AG10803 (cell line): ENCODE measurements at regions not wholly inside any gene's neighbourhood (a gene's known extent, or its start where the extent isn't known, plus 50 kb on each side); places are given as distances from the start of the nearest gene placed in this dataset.

Experiments
- DNase-seq: peaks from one replicate; pipeline ENCODE4 v3.0.0; 2010; ENCODE audit warnings: low read depth
- H3K4me3 ChIP-seq: 2 replicates; pipeline ENCODE4 v1.5.1; 2011; ENCODE audit warnings: mild to moderate bottlenecking, low read length, control low read depth
- CTCF ChIP-seq: conservative IDR thresholded peaks from 2 replicates; pipeline ENCODE4 v1.5.1; 2011; ENCODE audit warnings: mild to moderate bottlenecking, low read length, control low read depth, inconsistent platforms

GRCh38 chr5:26681861-26682260 is 356.5 kb downstream of the CDH9 start:
- no peak overlapping the region for H3K4me3 ChIP-seq
- TF ChIP-seq CTCF: no peak
- no peak for DNase-seq

- TF ChIP-seq CTCF: no peak
- DNase-seq: no peak
- H3K4me3 ChIP-seq: no peak overlapping the region
These were observed 363.5 kb downstream of the CDH9 start for GRCh38 chr5:26674846-26675245.

GRCh38 chr5:26669523-26669922 is 368.9 kb downstream of the CDH9 start:
- H3K4me3 ChIP-seq: no peak overlapping the region
- no peak for DNase-seq
- no peak for TF ChIP-seq CTCF

- no peak for TF ChIP-seq CTCF
- DNase-seq: no peak
These were observed 369.4 kb downstream of the CDH9 start for GRCh38 chr5:26669031-26669430.

GRCh38 chr5:26666371-26666770 is 372.0 kb downstream of the CDH9 start:
- no peak overlapping the region for H3K4me3 ChIP-seq
- no peak for DNase-seq

More at GRCh38 chr5:26669031-26669430, 369.4 kb downstream of the CDH9 start:
- no peak overlapping the region for H3K4me3 ChIP-seq

GRCh38 chr5:26663500-26663899 is 374.9 kb downstream of the CDH9 start:
- TF ChIP-seq CTCF: no peak
- no peak for DNase-seq
- H3K4me3 ChIP-seq: no peak overlapping the region

More at GRCh38 chr5:26666371-26666770, 372.0 kb downstream of the CDH9 start:
- no peak for TF ChIP-seq CTCF

GRCh38 chr5:26662806-26663360 is 375.5 kb downstream of the CDH9 start:
- H3K4me3 ChIP-seq: no peak overlapping the region
- TF ChIP-seq CTCF: no peak
- no peak for DNase-seq
